GM19240 (cell line): ENCODE measurements at regions not wholly inside any gene's neighbourhood (a gene's known extent, or its start where the extent isn't known, plus 50 kb on each side); places are given as distances from the start of the nearest gene placed in this dataset.
"Not testable (repeated sequence)": the region's sequence is repeated elsewhere in the genome, so short reads cannot be mapped to it uniquely, and the experiment has no call there.

Experiments used
- DNase-seq: peaks from one replicate; pipeline ENCODE4 v3.0.0; 2011; ENCODE audit warnings: low spot score; ENCODE audit not compliant: insufficient read length

- no peak for DNase-seq
These were observed 87.9 kb upstream of the MSTN start for GRCh38 chr2:190150413-190150812.

- DNase-seq, result no peak
These were observed 87.4 kb upstream of the MSTN start for GRCh38 chr2:190149908-190150307.

- DNase-seq, result no peak
These were observed 86.7 kb upstream of the MSTN start for GRCh38 chr2:190149200-190149599.

- DNase-seq, result not testable (repeated sequence)
These were observed 83.6 kb upstream of the MSTN start for GRCh38 chr2:190146109-190146508.

- DNase-seq, result not testable (repeated sequence)
These were observed 77.9 kb upstream of the MSTN start for GRCh38 chr2:190140474-190140873.

- DNase-seq, result no peak
These were observed 76.8 kb upstream of the MSTN start for GRCh38 chr2:190139371-190139770.

GRCh38 chr2:190138032-190138431 lies 75.5 kb upstream of the MSTN start:
- DNase-seq, result no peak

GRCh38 chr2:190137561-190137960 lies 75.0 kb upstream of the MSTN start:
- DNase-seq, result no peak

- no peak for DNase-seq
These were observed 74.3 kb upstream of the MSTN start for GRCh38 chr2:190136825-190137224.

GRCh38 chr2:190136259-190136658 lies 73.7 kb upstream of the MSTN start:
- no peak for DNase-seq

- no peak for DNase-seq
These were observed 67.1 kb upstream of the MSTN start for GRCh38 chr2:190129421-190130199.

GRCh38 chr2:190127651-190128050 lies 65.1 kb upstream of the MSTN start:
- DNase-seq, result no peak

- no peak for DNase-seq
These were observed 64.3 kb upstream of the MSTN start for GRCh38 chr2:190126798-190127197.

GRCh38 chr2:190123956-190124355 lies 61.4 kb upstream of the MSTN start:
- DNase-seq, result no peak

- DNase-seq, result peak; percentile 15
These were observed 59.4 kb upstream of the MSTN start for GRCh38 chr2:190121971-190122370.

- no peak for DNase-seq
These were observed 58.8 kb upstream of the MSTN start for GRCh38 chr2:190121305-190121704.

- DNase-seq, result no peak
These were observed 57.5 kb upstream of the MSTN start for GRCh38 chr2:190119923-190120590.

- DNase-seq, result no peak
These were observed 56.7 kb upstream of the MSTN start for GRCh38 chr2:190119257-190119656.

- no peak for DNase-seq
These were observed 54.8 kb upstream of the MSTN start for GRCh38 chr2:190117305-190117704.

GRCh38 chr2:190113000-190113399 lies 50.5 kb upstream of the MSTN start:
- DNase-seq, result no peak
